Neural progenitor cell (in vitro differentiated cells): ENCODE measurements at regions not wholly inside any gene's neighbourhood (a gene's known extent, or its start where the extent isn't known, plus 50 kb on each side); places are given as distances from the start of the nearest gene placed in this dataset.
A peak's percentile ranks its signal among the peaks of the same experiment; 100 is the strongest.
"Not testable (repeated sequence)": the region's sequence is repeated elsewhere in the genome, so short reads cannot be mapped to it uniquely, and the experiment has no call there.

Source experiments
- DNase-seq: peaks from one replicate; pipeline ENCODE4 v3.0.0-alpha.2; 2016; ENCODE audit warnings: low spot score
- H2AFZ ChIP-seq: fragments of 200-600 bp; sonication (generic); replicated peaks from 2 replicates; pipeline ENCODE4 v1.6.1; 2016; ENCODE audit warnings: antibody characterized with exemption
- H3F3A ChIP-seq: fragments of 200-600 bp; sonication (generic); 2 replicates; pipeline ENCODE4 v1.6.1; 2016; ENCODE audit warnings: antibody characterized with exemption, low read depth
- H3K27ac ChIP-seq: fragments of 200-600 bp; sonication (generic); 2 replicates; pipeline ENCODE4 v1.5.1; 2016; ENCODE audit warnings: mild to moderate bottlenecking
- H3K27me3 ChIP-seq: fragments of 200-600 bp; sonication (generic); 2 replicates; pipeline ENCODE4 v1.6.1; 2016; ENCODE audit warnings: mild to moderate bottlenecking, moderate library complexity
- H3K36me3 ChIP-seq: fragments of 200-600 bp; sonication (generic); 2 replicates; pipeline ENCODE4 v1.5.1; 2016
- H3K4me1 ChIP-seq: fragments of 200-600 bp; sonication (generic); 2 replicates; pipeline ENCODE4 v1.6.1; 2016; ENCODE audit warnings: mixed run types
- H3K4me2 ChIP-seq: fragments of 200-600 bp; sonication (generic); 2 replicates; pipeline ENCODE4 v1.6.1; 2016
- H3K4me3 ChIP-seq: fragments of 200-600 bp; sonication (generic); 2 replicates; pipeline ENCODE4 v1.5.1; 2016
- H3K79me2 ChIP-seq: fragments of 200-600 bp; sonication (generic); 2 replicates; pipeline ENCODE4 v1.6.1; 2016; ENCODE audit warnings: low read depth
- H3K9ac ChIP-seq: fragments of 200-600 bp; sonication (generic); 2 replicates; pipeline ENCODE4 v1.6.1; 2016
- H3K9me3 ChIP-seq: fragments of 200-600 bp; sonication (generic); 2 replicates; pipeline ENCODE4 v1.5.1; 2016; ENCODE audit warnings: low read depth
- H4K20me1 ChIP-seq: fragments of 200-600 bp; sonication (generic); 2 replicates; pipeline ENCODE4 v1.6.1; 2016; ENCODE audit warnings: low read depth
- H3K27ac Mint-ChIP-seq: 3 replicates; pipeline ENCODE4 v1.8.0; 2021; ENCODE audit warnings: mixed read lengths
- H3K27me3 Mint-ChIP-seq: 2 replicates; pipeline ENCODE4 v1.8.0; 2022; ENCODE audit warnings: low read depth, mild to moderate bottlenecking, inconsistent platforms, moderate library complexity, mixed read lengths; ENCODE audit not compliant: insufficient read depth
- H3K36me3 Mint-ChIP-seq: 3 replicates; pipeline ENCODE4 v1.8.0; 2021; ENCODE audit warnings: mixed read lengths
- H3K4me1 Mint-ChIP-seq: 3 replicates; pipeline ENCODE4 v1.8.0; 2021; ENCODE audit warnings: mixed read lengths
- H3K4me3 Mint-ChIP-seq: 3 replicates; pipeline ENCODE4 v1.8.0; 2021; ENCODE audit warnings: mild to moderate bottlenecking, moderate library complexity, mixed read lengths
- H3K9me3 Mint-ChIP-seq: 3 replicates; pipeline ENCODE4 v1.8.0; 2020; ENCODE audit warnings: mixed read lengths
- CTCF ChIP-seq: fragments of 200-600 bp; sonication (generic); IDR thresholded peaks from 2 replicates; pipeline ENCODE4 v1.5.1; 2017; ENCODE audit warnings: antibody characterized with exemption, mild to moderate bottlenecking
- EZH2 ChIP-seq: fragments of 200-600 bp; sonication (generic); IDR thresholded peaks from 2 replicates; pipeline ENCODE4 v1.6.1; 2017; ENCODE audit warnings: antibody characterized with exemption, mild to moderate bottlenecking, moderate library complexity
- EZH2phosphoT487 ChIP-seq: fragments of 200-600 bp; sonication (generic); IDR thresholded peaks from 2 replicates; pipeline ENCODE4 v1.6.1; 2017; ENCODE audit warnings: antibody characterized with exemption

GRCh38 chr9:105118636-105119035 is 125.8 kb upstream of the SLC44A1 start:
- H3K9me3 Mint-ChIP-seq: peaks cover 3% of the 10 kb centered on the region
- H3K4me3 Mint-ChIP-seq: peak overlapping the region; percentile 60
- no peaks in the 10 kb centered on the region for H3F3A ChIP-seq
- peaks cover 11% of the 10 kb centered on the region for H3K4me1 ChIP-seq
- no peak for TF ChIP-seq CTCF
- TF ChIP-seq EZH2phosphoT487: no peak
- TF ChIP-seq EZH2: no peak
- no peaks in the 10 kb centered on the region for H3K36me3 Mint-ChIP-seq
- peak overlapping the region; percentile 98 for H3K27ac Mint-ChIP-seq
- no peaks in the 10 kb centered on the region for H3K27me3 ChIP-seq
- H3K27ac ChIP-seq: no peak overlapping the region
- no peak overlapping the region for H3K4me2 ChIP-seq
- H3K79me2 ChIP-seq: no peaks in the 10 kb centered on the region
- H3K4me3 ChIP-seq: no peak overlapping the region
- no peak for DNase-seq
- peaks cover 8% of the 10 kb centered on the region for H3K27me3 Mint-ChIP-seq
- H2AFZ ChIP-seq: no peak overlapping the region
- no peaks in the 10 kb centered on the region for H4K20me1 ChIP-seq
- no peak overlapping the region for H3K9ac ChIP-seq
- H3K36me3 ChIP-seq: no peaks in the 10 kb centered on the region
- H3K9me3 ChIP-seq: no peaks in the 10 kb centered on the region
- peaks cover 37% of the 10 kb centered on the region for H3K4me1 Mint-ChIP-seq

GRCh38 chr9:105119156-105119555 is 125.3 kb upstream of the SLC44A1 start:
- H3K27ac Mint-ChIP-seq: peak overlapping the region; percentile 98

GRCh38 chr9:105121861-105122430 is 122.5 kb upstream of the SLC44A1 start:
- Histone ChIP-seq H3F3A (peaks cover 6% of the 10 kb centered on the region), H3K9ac (no peak overlapping the region), H3K4me1 (peaks cover 6% of the 10 kb centered on the region), H3K27ac (no peak overlapping the region), H4K20me1 (no peaks in the 10 kb centered on the region), H2AFZ (no peak overlapping the region), H3K79me2 (no peaks in the 10 kb centered on the region), H3K4me2 (no peak overlapping the region), H3K36me3 (no peaks in the 10 kb centered on the region), H3K9me3 (no peaks in the 10 kb centered on the region), H3K27me3 (no peaks in the 10 kb centered on the region), H3K4me3 (no peak overlapping the region)
- no peak for TF ChIP-seq CTCF
- TF ChIP-seq EZH2phosphoT487: no peak
- no peak for TF ChIP-seq EZH2
- Mint-ChIP-seq H3K27me3 (peaks cover 6% of the 10 kb centered on the region), H3K4me3 (no peak overlapping the region), H3K36me3 (no peaks in the 10 kb centered on the region), H3K4me1 (peaks cover 29% of the 10 kb centered on the region), H3K9me3 (peaks cover 3% of the 10 kb centered on the region), H3K27ac (no peak overlapping the region)
- DNase-seq: no peak

More at GRCh38 chr9:105119156-105119555, 125.3 kb upstream of the SLC44A1 start:
- Histone ChIP-seq H3K9ac (no peak overlapping the region), H3K4me2 (no peak overlapping the region), H2AFZ (no peak overlapping the region), H3K79me2 (no peaks in the 10 kb centered on the region), H3K27me3 (no peaks in the 10 kb centered on the region), H3K4me3 (no peak overlapping the region), H3K9me3 (no peaks in the 10 kb centered on the region), H3K4me1 (peaks cover 11% of the 10 kb centered on the region), H3K27ac (no peak overlapping the region), H3F3A (no peaks in the 10 kb centered on the region), H3K36me3 (no peaks in the 10 kb centered on the region), H4K20me1 (no peaks in the 10 kb centered on the region)
- Mint-ChIP-seq H3K4me3 (no peak overlapping the region), H3K9me3 (peaks cover 3% of the 10 kb centered on the region), H3K27me3 (peaks cover 8% of the 10 kb centered on the region), H3K36me3 (no peaks in the 10 kb centered on the region), H3K4me1 (peaks cover 31% of the 10 kb centered on the region)
- no peak for TF ChIP-seq CTCF
- no peak for TF ChIP-seq EZH2
- TF ChIP-seq EZH2phosphoT487: no peak
- peak; percentile 6 for DNase-seq

- H3K4me1 ChIP-seq, H3K27ac ChIP-seq, H3K9me3 ChIP-seq: not testable (repeated sequence)
Measured at GRCh38 chr9:105124598-105124997, 119.9 kb upstream of the SLC44A1 start.

More at GRCh38 chr9:105124598-105124997, 119.9 kb upstream of the SLC44A1 start:
- not testable (repeated sequence) for H3K9me3 Mint-ChIP-seq, H3K27me3 Mint-ChIP-seq, H3K27ac Mint-ChIP-seq, H3K36me3 ChIP-seq, H3K79me2 ChIP-seq, H3K27me3 ChIP-seq, H3F3A ChIP-seq, H3K4me3 Mint-ChIP-seq, H4K20me1 ChIP-seq, H3K36me3 Mint-ChIP-seq, H2AFZ ChIP-seq, DNase-seq, H3K4me3 ChIP-seq, H3K4me2 ChIP-seq, H3K9ac ChIP-seq
- peaks cover 25% of the 10 kb centered on the region for H3K4me1 Mint-ChIP-seq
